Activated CD4-positive, alpha-beta T cell treated with anti-CD3 and anti-CD28 coated beads, Interleukin-2, amount 50 U/mL, for 1 hour (primary cell): ENCODE measurements at regions not wholly inside any gene's neighbourhood (a gene's known extent, or its start where the extent isn't known, plus 50 kb on each side); places are given as distances from the start of the nearest gene placed in this dataset.

Source experiments
- DNase-seq: peaks from one replicate; pipeline ENCODE4 v3.0.0-alpha.2; 2020

DNA sequence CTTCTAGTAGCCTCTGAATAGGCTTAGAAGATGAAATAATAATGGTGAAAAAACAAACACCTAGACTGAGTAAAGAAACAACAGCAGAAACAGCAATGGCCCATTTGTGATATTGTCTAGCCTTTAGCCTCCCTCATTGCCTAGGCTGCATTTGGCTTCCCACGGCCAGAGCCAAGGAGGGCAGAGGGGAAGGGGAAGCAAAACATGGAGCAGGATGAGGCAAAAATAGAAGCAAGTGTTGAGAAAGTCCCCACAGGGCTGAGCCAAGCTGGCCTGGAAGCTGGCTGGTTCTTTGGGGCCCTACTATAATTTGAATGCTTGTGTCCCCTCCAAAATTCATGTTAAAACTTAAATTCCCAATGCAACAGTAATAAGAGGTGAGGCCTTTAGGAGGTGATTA is 60.2 kb upstream of the KSR1 start:
- DNase-seq: no peak

DNA sequence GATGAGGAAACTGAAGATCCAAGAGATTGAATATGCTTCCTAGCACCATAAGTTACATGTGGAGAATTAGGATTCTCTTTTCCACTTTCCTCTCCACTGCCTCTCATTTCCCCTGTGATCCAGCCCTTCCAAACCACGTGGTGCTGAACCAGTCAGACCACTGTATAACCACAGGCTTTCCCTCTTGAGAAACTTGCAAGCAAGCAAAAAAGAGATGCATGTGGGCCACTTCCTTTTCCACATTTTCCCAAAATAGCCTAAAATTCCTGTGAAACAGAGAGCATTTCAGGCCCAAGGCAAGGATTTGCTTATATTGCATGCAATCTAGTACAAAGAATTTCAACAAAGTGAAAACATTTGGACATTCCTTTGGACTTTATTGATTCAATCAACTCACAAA is 59.3 kb upstream of the KSR1 start:
- no peak for DNase-seq

DNA sequence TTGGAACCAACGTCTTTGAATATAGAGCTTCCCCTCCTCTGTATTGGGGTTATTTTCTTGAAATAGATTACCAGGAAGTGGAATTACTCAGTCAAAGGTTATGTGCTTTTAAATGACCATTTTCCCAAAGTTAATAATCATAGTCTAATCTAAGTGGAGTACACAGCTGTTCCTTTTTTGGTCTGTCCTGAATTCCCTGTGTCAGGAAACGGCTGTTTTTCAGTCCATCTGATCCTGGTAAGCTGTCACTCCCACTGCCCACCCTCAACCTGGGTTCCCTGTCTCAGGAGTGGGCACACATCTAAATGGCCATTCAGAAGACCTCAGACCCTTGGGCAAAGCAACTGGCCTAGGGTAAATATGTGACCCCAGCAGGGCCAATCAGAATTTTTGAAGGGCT is 57.6 kb upstream of the KSR1 start:
- DNase-seq: no peak

DNA sequence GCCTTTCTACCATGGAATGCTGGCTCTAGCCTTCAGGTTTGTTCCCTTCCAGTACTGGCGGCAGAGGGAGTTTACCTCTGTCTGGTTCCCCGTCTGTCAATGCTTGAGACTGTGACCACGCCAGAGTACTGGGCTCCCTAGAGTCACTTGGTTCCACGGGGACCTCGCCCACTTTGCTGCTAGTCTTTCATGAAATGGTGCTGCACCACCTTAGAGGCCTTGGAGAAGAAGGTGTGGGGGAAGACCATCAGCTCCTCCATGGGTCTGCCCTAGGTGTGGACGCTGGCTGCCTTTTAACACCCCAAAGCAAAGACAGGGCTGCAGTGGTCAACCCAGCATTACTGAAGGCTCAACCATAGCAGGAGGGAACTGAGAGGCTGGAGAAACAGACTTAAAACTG is 55.3 kb upstream of the KSR1 start:
- no peak for DNase-seq

GRCh38 chr17:27402943-27403342 is 53.3 kb upstream of the KSR1 start:
- no peak for DNase-seq

DNA sequence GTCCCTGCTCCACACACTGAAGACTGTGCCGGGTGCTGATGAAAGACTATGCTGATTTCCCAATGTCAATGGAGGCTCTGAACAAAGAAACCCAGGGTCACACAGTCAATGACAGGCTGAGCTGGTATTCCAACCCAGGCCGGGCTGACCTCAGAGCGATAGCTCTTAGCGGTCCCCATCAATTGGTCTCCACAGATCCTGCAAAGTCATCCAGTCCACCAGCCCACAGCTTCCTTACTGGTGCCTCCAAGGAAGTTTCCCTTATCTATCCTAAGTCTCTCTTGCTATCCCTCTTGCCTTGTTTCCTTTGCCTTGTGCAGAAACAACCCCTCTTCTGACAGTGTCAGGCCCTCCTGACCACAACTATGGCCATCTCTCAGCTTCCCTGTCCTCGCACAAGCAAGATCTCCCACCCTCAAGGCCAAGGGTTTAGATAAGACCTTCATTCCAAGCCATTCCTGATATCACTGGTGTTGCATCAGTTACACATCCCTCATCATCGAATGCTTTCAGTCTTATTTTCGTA is 52.7 kb upstream of the KSR1 start:
- DNase-seq: no peak

- DNase-seq: no peak
Observed at GRCh38 chr17:27404676-27405075, 51.6 kb upstream of the KSR1 start.
